ENCODE measurements at regions not wholly inside any gene's neighbourhood (a gene's known extent, or its start where the extent isn't known, plus 50 kb on each side); places are given as distances from the start of the nearest gene placed in this dataset.

DNA sequence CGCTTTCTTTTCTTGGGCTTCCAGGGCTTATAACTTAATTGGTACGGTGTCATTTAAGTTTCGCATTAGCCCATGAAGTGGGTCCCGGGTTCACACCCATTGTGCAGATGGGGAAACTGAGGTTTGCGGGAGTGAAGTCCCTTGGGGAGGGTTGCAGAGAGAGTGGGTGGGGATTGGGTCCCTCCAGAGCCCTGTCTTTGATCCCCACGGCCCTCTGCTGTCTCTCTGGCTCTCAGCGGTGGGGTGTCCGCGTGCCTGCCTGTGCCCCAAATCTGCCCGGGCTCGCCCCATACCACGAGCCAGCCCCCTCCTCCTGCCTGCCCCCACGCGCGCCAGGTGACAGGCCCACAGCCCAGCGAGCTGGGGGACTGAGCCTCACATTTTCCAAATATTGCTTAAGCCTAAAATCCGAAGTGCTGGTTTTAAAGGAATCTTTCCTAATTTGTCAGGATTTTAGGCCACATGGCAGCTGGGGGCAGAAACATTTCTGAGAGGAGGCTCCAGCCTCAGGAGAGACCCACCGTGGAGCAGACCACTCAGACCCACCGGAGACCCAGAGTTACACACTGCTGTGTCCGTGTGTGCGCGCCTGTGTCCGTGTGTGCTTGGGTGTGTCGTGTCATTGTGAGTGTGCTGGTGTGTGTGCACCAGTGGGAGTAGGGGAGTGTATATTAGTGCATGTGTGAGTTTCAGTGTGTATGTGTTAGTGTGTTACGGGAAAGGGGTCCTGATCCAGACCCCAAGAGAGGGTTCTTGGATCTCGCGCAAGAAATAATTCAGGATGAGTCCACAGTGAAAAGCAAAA, 159.5 kb upstream of the IER5L start:
- no peak for DNase-seq

DNA sequence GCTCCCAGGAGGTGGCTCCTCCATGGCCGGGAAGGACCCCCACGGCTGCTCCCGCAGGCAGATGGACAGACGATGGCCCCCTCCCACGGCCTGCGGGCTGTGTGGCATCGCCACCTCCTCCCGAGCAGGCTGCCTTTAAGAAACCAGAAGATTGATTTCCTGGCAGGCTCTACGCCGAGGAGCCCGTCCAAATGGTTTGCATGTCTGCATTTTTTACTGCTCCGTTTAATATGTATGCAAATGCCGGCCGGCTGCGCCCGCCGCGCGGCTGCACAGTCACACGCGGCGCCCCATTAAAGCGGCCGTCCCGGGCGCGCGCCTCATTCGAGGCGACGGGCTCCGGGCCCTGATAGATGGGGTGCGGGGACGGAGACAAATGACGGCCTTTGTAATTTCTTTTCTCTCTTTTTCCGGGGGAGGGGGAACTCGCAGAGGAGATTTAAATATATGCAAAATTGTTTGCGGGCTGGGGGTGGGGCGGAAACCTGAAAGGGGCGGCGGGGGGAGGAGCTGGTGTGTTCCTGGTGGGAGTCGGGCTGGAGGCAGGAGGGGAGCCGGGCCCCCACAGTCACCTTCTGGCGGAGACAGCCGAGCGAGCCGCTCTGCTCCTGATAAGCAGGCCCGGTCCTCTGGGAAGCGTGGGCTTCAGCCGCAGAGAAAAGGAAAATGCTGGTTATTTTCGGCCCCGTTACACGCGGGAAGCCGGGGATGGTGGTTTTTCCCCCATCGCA, 158.7 kb upstream of the IER5L start:
- DNase-seq, result no peak

DNA sequence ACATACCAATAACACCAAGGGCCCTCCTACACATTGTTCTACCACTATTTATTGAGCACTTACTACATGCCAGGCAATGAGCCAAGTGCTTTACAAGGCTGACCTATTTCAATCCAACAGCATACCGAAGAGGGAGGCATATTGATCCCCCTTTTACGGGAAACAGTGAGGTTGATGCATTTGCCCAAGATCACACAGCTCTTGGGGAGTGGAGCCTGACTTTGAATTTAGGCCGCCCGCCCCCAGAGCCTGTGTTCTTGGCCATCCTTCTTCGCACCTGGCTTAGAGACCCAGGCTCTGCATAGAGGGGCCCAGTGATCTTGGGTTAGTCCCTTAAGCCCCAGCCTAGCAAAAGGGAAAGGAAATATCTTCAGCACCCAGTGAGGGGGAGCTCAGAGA, 158.1 kb upstream of the IER5L start:
- DNase-seq, result no peak

DNA sequence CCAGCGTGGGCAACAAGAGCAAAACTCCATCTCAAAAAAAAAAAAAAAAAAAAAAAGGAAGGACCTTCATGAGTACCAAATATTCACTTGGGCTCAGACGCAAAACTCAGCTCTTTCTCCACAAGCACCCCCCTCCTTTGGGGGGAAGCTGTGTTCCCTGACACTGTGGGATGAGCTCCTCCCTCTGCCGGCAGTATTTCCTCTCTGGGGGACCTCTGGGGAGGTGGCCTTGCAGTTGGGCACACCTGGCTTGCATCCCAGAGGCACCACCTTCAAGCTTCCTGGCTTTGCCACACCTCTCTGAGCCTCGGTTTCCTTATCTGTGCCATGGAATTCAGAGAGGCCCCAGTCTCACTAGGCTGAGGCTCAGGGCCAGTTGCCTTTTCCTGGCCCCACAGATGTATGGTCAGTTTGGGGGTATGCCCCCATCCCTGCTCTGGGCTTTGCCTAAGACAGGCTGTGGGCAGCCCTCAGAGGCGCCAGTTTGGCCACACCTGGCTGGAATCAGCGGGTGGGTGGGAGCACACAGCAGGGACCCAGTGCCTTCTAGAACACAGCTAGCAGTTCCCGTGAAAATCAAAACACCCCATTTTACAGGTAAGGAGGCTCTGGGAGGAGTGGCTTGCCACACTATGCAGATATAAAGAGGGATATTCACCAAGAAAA, 157.5 kb upstream of the IER5L start:
- DNase-seq, result no peak

DNA sequence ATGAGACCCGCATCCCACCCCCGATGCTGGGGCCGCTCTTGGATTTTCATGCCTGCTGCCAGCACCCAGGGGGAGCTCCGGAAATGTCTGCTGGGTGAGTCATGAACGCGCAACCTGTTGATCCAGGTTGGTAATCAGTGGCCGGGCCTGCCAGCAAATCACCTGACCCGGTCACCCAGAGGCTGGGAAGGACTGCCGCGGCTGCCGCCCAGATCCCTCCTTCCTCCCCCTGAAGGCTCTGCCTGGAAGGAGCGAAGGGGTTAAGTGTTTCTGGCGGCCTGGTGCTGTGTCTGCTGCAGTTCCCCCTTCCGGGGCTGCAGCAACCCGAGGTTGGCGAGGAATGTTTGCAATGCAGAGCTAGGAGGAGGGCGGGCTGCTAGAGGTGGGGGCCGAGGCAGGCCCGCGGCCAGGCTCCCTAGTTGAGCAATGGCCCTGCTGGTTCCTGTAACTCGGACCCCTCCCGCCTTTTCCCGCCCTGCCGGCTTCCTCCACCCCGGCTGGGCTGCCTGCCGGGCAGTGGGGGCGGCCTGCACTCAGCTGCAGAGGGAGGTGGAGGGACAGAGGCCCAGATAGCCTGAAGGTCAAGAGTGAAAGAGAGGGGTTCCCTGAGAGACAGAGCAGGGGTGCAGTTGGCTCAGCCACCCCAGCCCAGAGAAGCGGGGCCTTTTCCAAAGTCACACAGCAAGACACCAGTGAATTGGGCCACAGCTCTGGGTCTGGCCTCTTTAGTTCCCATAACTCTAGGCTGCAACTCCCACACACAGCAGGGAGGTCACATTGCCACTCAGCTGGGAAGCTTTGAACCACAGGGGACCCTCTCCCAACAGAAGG, 156.3 kb upstream of the IER5L start:
- no peak for DNase-seq

DNA sequence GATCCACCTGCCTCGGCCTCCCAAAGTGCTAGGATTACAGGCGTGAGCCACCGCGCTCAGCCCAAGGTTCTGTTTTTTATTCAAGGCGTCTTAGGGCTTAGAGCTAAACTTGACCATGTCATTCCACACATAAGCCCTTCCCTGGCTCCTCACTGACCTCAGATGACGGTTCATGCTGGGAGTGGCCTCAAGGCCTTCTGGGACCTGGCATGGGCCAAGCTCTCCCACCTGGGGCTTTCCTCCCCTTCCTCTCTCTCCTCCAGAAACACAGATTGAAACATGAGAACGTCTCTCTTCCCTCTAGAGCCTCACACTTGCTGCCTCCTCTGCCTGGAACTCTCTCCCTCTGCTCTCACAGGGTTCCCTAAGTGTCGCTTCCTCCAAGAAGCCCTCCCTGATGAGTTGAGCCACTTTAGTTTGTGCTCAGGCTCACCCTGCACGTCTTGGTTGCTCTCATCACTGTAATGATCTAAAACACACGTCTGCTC, 155.6 kb upstream of the IER5L start:
- no peak for DNase-seq

DNA sequence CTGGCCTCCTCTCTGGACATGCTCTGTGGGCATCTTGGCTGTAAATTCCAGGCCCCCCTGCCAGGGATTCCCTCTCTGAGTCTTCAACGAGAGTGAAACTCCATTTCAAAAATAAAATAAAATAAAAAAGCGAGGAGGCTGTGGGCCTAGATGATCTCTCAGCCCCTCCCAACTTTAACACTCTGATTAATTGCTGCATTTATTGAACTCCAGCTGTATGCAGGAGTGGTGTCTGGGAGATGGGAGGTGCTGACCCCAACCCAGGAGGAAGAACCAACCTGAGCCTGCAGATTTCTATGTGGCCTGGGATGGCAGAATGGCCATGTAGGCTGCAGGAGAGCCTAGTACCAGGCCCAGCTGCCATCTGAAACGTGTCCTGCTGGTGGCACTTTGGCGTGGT, 154.5 kb upstream of the IER5L start:
- no peak for DNase-seq

DNA sequence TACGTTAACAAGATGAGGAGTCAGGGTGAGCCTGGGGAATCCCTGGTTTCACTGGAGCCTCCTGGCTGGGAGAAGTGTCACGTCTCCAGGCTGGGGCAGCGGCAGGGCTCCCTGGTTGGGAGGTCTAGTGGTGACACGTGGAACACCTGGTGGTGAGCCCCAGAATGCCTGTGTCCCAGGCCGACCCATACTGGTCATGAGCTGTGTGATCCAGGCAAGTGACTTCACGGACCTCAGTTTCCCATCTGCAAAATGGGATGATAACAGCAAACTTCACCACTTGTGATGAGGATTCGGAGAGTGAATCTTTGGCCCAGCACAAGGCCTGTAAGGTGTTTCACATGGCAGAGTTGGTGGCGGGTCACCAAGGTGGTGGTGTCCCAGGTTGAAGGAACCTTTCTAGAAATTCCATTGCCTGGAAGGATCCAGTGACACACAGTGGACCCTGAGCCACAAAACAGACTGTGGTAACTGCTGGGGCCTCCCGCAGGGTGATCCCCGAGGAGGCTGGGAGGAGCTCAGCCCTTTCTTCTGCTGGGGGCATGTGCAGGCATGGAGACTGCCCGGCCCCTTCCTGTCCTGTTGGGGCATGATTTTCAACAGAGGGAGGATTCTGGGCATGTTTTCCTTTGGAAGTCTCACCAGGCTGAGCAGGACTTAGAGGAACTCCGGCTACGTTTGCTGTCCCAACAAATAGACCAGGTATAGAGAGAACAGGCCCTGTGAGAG, 153.9 kb upstream of the IER5L start:
- DNase-seq, result no peak

DNA sequence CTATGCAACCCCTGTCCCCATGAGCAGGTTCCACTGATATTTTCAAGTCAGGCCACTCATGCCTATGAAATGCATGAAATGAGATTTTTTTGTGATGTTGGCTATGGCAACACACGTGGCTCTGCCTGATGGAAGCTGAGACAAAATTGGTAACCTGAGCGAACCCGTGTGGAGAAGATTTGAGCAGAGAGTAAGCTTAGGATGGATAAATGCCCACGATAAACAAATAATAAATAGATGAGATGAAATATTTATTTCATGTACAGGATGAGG, 153.4 kb upstream of the IER5L start:
- no peak for DNase-seq

DNA sequence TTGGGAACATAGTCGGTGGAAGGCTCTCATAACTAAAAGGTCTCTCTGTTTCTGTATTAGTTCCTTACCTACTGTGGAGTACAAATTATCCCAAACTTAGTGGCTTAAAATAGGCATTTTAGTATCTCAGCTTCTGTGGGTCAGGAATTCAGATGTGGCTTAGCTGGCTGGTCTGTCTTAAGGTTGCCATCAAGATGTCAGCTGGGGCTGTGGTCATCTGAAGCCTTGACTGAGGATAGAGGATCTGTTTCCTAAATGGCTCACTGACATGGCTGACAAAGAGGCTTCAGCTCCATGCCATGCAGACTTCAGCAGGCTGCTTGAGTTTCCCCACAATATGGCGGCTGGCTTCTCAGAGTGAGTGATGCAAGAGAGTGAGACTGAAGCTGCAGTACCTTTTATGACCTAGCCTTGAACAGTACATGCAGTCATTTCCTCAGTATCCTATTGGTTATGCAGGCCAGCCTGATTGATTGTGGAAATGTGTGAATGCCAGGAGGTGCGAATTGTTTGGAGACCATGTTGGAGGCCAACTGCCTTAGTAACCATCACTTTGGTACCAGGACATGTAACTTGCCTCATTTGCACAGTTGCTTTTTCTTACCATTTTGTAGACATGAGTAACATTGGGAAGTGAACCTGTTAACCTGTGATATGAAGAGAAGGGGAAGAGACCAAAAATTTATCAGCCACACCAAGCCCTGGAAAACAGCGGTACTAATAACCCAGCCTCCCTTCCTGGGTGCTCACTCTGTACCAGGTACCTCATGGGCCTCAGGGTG, 152.8 kb upstream of the IER5L start:
- no peak for DNase-seq

DNA sequence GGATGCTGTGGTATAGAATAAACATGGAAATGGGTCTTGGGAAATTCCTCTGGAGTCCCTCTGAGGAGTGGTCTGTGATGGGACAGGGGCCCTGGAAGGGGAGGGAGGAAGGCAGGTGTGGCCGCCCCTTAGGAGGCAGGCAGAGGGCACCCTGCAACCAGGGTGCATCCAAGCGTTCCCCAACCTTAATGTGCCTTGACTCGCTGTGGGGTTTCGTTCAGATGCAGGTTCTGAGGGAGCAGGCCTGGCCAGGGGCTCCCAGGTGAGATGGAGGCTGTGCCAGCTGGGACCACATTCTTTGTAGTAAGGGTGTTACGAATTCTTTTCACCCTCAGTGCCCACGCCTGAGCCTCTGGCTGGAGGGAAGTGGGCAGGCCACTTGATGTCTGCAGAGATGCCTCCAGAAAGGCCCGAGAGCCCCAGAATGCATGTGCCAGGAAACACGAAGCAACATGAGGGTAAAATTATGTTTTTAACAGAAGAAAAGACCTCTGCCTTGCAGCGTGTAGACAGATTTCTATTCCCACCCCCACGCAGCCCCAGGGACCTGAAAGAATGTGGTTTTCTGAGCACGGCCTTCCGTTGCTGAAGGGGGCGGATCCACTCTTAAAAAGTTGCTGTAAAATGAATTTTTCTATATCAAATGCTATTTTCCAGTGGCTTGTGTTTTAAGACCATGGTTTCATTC, 150.4 kb upstream of the IER5L start:
- DNase-seq, result no peak

DNA sequence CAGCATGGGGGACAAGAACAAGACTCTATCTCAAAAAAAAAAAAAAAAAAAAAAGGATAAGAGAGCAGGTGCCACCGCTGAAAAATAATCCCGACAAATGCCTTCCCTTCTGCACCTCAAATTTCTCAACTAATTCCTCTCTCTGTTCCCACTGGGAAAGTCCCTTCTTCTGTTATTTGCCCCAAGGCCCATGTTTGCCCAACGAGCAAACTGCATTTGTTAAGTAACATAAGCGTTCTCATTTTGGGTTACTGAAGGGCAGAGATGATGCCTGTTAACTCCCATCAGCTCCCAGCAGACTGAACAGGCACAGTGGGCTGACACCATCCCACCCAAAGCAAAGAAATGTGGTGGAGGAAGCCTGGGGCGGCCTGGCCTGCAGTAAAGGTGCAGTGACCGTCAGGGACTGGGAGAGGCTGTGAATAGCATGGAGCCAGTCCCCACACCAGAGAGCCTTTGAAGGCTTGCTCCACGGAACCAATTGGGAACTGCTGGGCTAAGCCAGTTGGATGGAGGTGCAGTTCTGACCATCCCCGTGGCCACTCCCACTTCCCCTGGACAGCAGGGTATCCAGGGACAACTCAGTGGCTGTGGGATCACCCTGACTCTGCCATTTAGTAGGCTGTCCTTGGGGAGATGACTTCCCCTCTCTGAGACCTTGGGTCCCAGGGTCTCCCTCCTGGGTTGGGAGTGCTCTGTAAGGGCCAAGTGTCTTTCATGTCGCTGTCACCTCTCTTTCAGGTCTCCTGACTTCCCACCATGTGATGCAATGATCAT, 149.7 kb upstream of the IER5L start:
- no peak for DNase-seq

DNA sequence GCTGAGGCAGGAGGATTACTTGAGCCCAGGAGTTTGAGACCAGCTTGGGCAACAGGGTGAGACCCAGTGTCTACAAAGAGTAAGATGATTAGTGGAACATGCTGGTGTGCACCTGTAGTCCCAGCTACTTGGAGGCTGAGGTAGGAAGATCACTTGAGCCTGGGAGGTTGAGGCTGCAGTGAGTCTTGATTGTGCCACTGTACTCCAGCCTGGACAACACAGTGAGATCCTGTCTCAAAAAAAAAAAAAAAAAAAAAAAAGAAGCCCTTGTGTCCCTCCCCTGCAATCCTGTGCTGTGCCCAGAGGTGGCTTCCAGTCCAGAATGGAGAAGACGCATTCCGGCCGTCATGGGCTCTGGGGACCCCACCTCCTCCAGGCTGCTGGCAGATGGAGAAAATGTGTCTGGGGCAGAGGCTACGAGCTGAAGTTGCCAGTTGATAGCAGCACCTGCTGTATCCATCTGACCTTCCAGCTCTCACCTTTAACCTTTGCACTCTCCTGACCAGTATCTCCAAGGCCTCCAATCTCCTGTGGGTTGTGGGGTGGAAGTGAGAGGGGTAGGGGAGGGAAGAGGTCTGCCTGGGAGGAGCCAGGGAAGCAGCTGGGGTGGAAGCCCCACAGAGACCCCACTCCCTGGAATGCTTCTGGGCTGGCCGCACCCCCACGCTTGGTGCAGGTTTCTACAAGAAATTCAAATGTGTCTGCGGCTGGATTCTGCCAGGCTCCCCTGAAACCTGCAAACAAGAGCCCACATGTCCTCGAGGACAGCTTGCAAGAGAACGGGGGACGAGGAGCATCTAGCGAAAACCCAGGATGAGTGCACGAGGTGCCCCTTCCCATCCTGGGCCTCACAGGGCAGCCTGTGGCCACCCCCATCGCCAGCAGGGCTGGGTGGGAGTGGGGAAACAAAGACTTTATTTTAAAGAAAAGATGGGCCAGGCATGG, 148.3 kb upstream of the IER5L start:
- no peak for DNase-seq

DNA sequence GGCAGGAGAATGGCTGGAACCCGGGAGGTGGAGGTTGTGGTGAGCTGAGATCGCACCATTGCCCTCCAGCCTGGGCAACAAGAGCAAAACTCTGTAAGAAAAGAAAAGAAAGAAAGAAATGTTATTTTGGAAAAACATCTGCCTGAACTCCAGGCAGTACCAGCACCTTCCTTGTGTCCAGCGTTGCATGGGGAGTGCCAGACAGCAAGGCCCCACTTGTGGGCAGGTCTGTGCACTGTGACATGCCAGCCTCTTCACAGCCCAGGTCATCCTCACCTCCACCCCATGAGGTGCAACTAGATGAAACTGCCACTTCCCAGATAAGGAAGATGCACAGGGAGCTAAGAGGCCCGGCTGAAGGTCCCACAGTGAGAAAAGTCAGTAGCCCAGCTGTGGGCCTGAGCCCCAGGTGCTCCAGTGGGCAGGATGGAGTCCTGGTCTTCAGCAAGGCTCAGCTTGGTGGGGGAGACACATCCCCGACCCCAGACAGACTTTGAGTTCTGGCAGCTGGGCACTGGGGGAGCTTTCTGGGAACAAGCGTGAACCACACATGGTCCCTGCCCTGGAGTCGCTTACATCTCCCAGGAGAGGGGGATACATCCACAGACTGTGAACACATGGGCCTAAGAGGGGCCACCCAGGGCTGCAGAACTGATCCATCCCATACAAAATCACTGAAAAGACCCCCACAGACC, 146.9 kb upstream of the IER5L start:
- DNase-seq, result no peak

DNA sequence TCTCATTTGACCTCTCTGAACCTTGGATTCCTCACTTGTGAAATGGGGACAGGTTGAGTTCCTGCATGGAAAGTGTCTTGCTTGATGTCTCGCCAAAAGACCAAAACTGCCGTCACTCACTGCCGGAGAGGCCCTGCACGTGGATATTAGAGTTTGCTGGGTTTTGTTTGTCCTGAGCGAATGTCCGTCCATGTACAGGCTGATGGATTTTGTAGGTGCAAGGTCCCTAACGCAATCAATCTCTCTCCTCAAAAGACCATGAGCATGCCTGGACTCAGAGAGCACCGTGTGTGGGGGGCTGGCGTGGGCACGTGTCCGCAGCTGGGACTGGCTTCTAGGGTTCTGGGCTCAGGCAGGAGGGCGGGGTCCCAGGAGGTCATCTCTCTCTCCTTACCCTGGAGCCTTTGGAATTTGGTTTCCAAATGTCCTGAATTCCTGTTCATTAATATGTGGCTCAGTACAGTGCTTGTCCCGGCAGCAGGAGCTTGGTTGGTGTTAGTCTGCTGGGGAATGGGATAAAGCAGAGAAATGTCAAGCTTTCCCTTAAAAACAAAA, 146.0 kb upstream of the IER5L start:
- no peak for DNase-seq

DNA sequence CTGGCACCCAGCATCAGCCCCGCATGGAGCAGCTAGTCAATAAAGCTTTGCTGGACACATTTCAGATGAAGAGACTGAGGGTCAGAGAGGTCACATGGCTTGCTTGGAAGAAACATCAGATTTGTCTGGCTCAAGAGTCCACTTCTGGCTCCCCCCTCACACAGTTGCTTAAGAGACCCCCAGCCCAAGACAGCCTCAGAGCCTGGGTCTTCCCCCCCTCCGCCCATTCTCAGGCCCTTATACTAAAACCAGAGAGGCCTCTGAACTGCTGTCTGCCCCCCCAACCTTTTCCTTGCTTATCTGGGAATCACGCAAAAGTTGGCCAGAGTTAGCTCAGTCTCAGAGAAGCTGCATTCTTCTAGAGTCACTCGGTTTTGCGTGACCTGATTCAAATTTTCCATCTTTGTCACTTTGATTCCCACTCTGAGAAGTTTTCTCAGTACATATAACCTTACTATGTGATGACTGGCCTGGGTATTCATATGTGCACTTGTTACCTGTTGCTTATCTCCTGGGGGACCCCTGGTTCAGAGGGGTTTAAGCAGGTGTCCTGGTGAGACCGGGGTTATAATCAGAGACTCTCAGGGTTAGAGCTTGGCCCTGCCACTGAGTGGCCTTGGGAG, 145.4 kb upstream of the IER5L start:
- DNase-seq, result no peak

DNA sequence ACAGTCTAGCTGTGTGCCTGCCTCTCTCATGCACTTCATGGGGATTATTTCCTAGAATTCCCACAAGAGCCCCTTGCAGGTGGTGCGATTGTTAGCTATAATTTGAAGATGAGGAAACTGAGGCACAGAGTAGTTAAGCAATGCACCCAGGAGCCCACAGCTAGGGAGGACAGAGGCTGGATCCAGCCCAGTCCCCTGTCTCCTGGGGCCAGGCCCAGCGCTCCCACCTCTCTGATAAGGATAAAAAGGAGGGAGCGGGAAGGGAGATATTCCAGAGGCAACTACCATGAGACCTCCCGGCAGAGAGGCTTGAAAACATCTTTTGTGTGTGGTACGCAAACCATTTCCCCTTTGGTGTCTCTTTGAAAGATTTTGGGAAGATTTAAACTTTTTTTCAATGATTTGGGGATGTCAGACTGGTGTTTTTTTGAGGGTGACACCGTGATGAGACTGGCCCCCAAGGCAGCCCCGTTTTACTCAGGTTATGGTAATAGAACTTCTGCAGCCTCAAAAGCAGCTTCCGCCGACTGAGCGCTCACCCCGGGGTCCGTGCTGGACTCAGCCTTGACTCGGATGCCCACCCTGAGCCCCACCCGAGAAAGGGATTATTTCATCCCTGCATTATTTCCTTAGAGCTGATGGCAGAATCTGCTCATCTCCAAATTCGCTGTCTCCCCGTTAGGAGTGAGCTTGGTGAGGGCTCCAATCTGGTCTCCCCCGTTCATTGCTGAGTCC, 144.7 kb upstream of the IER5L start:
- no peak for DNase-seq

All from NCI-H345 (cell line).